BLaER1 treated with 17β-estradiol and CSF1 and Interleukin-3, amounts not matched to agents 10 nM and 100 nM (cell line): ENCODE measurements at regions not wholly inside any gene's neighbourhood (a gene's known extent, or its start where the extent isn't known, plus 50 kb on each side); places are given as distances from the start of the nearest gene placed in this dataset.

Source experiments
- H3K27ac ChIP-seq, 11 experiments: shearing (Covaris generic); formaldehyde crosslinking; 2 replicates each; pipeline ENCODE4 v1.8.1; 2022
- H3K27me3 ChIP-seq, 11 experiments: shearing (Covaris generic); formaldehyde crosslinking; 2 replicates each; pipeline ENCODE4 v1.8.1; 2022
- H3K36me3 ChIP-seq, 11 experiments: shearing (Covaris generic); formaldehyde crosslinking; 2 replicates each; pipeline ENCODE4 v1.8.1; 2022
- H3K4me1 ChIP-seq, 10 experiments: shearing (Covaris generic); formaldehyde crosslinking; 2 replicates each; pipeline ENCODE4 v1.8.1; 2022
- H3K4me2 ChIP-seq, 11 experiments: shearing (Covaris generic); formaldehyde crosslinking; 2 replicates each; pipeline ENCODE4 v1.8.1; 2022
- H3K4me3 ChIP-seq, 10 experiments: shearing (Covaris generic); formaldehyde crosslinking; 2 replicates each; pipeline ENCODE4 v1.8.1; 2022
- H3K9ac ChIP-seq, 11 experiments: shearing (Covaris generic); formaldehyde crosslinking; 2 replicates each; pipeline ENCODE4 v1.8.1; 2022
- H3K9me3 ChIP-seq, 11 experiments: shearing (Covaris generic); formaldehyde crosslinking; replicated peaks in 1 of 11; 2 replicates each; pipeline ENCODE4 v1.8.1; 2022
- H4K20me1 ChIP-seq, 11 experiments: shearing (Covaris generic); formaldehyde crosslinking; 2 replicates each; pipeline ENCODE4 v1.8.1; 2022
- Cebpa-rat ChIP-seq, 11 experiments: shearing (Covaris generic); IDR thresholded peaks; 2 replicates each; pipeline ENCODE4 v1.8.1; 2022

DNA sequence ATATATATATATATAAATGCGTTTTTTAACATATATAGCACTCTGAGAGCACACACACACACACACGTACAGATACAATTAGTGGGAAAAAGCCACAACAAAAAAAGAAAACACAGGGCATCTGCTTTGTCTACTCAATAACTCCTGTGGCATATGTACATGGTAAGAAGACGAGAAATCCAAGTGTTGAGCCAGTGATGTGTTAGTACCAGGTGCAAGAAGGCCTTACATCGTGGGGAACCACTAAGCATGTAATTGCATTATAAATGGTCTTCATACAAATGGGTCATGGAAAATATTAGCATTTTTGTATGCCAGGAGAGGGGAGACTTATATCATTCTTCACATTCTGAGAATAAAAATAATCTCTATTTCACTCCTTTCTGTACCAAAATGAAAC lies 62.7 kb upstream of the FAM47B start:
- Histone ChIP-seq H4K20me1 (peaks cover 0 to 5% (median 0%) of the 10 kb centered on the region in 11 experiments; a peak in 1 of 22 replicates), H3K4me2 (no peak overlapping the region), H3K36me3 (no peaks in the 10 kb centered on the region), H3K4me1 (peaks cover 0 to 3% (median 0%) of the 10 kb centered on the region in 10 experiments; a peak in 1 of 20 replicates), H3K9me3 (no peaks in the 10 kb centered on the region), H3K27ac (no peak overlapping the region), H3K4me3 (no peak overlapping the region), H3K27me3 (peaks cover 81 to 97% (median 93%) of the 10 kb centered on the region in 11 experiments), H3K9ac (no peak overlapping the region)
- TF ChIP-seq Cebpa-rat (IDR thresholded peaks at IDR 0.05), result no peak

- Histone ChIP-seq H3K4me3 (no peak overlapping the region), H3K27me3 (peaks cover 82 to 97% (median 93%) of the 10 kb centered on the region in 11 experiments), H3K9me3 (no peaks in the 10 kb centered on the region), H3K36me3 (no peaks in the 10 kb centered on the region), H3K9ac (no peak overlapping the region), H3K4me2 (no peak overlapping the region), H3K4me1 (peaks cover 0 to 5% (median 0%) of the 10 kb centered on the region in 10 experiments; a peak in 1 of 20 replicates), H3K27ac (no peak overlapping the region), H4K20me1 (no peaks in the 10 kb centered on the region; a peak in 1 of 22 replicates)
- no peak for TF ChIP-seq Cebpa-rat (IDR thresholded peaks at IDR 0.05)
Observed at GRCh38 chrX:34880656-34881055, 61.9 kb upstream of the FAM47B start.

GRCh38 chrX:34881671-34882070 lies 60.9 kb upstream of the FAM47B start:
- Histone ChIP-seq H4K20me1 (no peaks in the 10 kb centered on the region; a peak in 1 of 22 replicates), H3K4me3 (no peak overlapping the region), H3K36me3 (no peaks in the 10 kb centered on the region), H3K4me2 (no peak overlapping the region), H3K27me3 (peaks cover 84 to 97% (median 93%) of the 10 kb centered on the region in 11 experiments), H3K4me1 (peaks cover 0 to 5% (median 0%) of the 10 kb centered on the region in 10 experiments; a peak in 1 of 20 replicates), H3K27ac (no peak overlapping the region), H3K9me3 (no peaks in the 10 kb centered on the region), H3K9ac (no peak overlapping the region)
- TF ChIP-seq Cebpa-rat (IDR thresholded peaks at IDR 0.05), result no peak

GRCh38 chrX:34884817-34885216 lies 57.8 kb upstream of the FAM47B start:
- TF ChIP-seq Cebpa-rat (IDR thresholded peaks at IDR 0.05), result no peak
- Histone ChIP-seq H3K4me1 (peaks cover 0 to 5% (median 0%) of the 10 kb centered on the region in 10 experiments; a peak in 1 of 20 replicates), H4K20me1 (no peaks in the 10 kb centered on the region; a peak in 1 of 22 replicates), H3K36me3 (no peaks in the 10 kb centered on the region), H3K27ac (no peak overlapping the region; a peak in 1 of 22 replicates), H3K27me3 (peaks cover 83 to 98% (median 94%) of the 10 kb centered on the region in 11 experiments), H3K4me2 (no peak overlapping the region), H3K9ac (no peak overlapping the region), H3K4me3 (no peak overlapping the region), H3K9me3 (no peaks in the 10 kb centered on the region)

DNA sequence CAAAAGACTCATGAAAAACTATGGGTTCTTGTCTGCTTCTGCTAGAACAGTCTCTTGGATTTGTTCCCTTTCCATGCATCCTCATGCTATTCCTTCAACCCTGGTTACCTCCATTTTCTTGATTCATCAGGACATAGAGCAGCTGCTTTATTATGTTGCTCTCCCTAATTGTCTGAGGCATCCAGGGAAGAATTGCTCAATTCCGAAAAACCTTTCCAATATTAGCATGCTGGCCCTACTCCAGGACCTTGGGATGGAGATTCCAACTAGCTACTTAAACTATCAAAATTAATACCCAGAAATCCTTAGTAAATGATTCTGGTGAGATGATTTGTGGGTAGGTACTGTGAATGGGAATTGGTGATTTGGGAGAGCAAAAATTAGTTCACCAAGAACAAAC lies 56.6 kb upstream of the FAM47B start:
- H3K4me1 ChIP-seq, result peaks cover 0 to 5% (median 0%) of the 10 kb centered on the region in 10 experiments; a peak in 1 of 20 replicates
- TF ChIP-seq Cebpa-rat (IDR thresholded peaks at IDR 0.05), result no peak

GRCh38 chrX:34891391-34891790 lies 51.2 kb upstream of the FAM47B start:
- Histone ChIP-seq H3K9ac (no peak overlapping the region), H3K36me3 (no peaks in the 10 kb centered on the region), H3K27ac (no peak overlapping the region), H3K4me3 (no peak overlapping the region), H3K4me1 (no peaks in the 10 kb centered on the region), H3K27me3 (peaks cover 75 to 96% (median 86%) of the 10 kb centered on the region in 11 experiments), H3K9me3 (no peaks in the 10 kb centered on the region), H4K20me1 (peaks cover 0 to 4% (median 0%) of the 10 kb centered on the region in 11 experiments; a peak in 2 of 22 replicates), H3K4me2 (no peak overlapping the region)
- no peak for TF ChIP-seq Cebpa-rat (IDR thresholded peaks at IDR 0.05)

More for the DNA sequence above, 56.6 kb upstream of the FAM47B start:
- Histone ChIP-seq H3K4me3 (no peak overlapping the region), H4K20me1 (no peaks in the 10 kb centered on the region; a peak in 1 of 22 replicates), H3K4me2 (no peak overlapping the region), H3K36me3 (no peaks in the 10 kb centered on the region), H3K9ac (no peak overlapping the region), H3K9me3 (no peaks in the 10 kb centered on the region), H3K27me3 (peaks cover 87 to 100% (median 95%) of the 10 kb centered on the region in 11 experiments), H3K27ac (no peak overlapping the region)
